IPS-15b (cell line): ENCODE measurements at regions not wholly inside any gene's neighbourhood (a gene's known extent, or its start where the extent isn't known, plus 50 kb on each side); places are given as distances from the start of the nearest gene placed in this dataset.

Experiments used
- H3K27me3 ChIP-seq: one replicate; pipeline ENCODE4 v1.6.1; 2013; ENCODE audit warnings: low read length; ENCODE audit not compliant: control insufficient read depth, insufficient read depth
- H3K36me3 ChIP-seq: one replicate; pipeline ENCODE4 v1.6.1; 2013; ENCODE audit warnings: low read length; ENCODE audit not compliant: control insufficient read depth, insufficient read depth
- H3K4me1 ChIP-seq: one replicate; pipeline ENCODE4 v1.6.1; 2013; ENCODE audit warnings: mild to moderate bottlenecking, low read length; ENCODE audit not compliant: control insufficient read depth, insufficient read depth
- H3K4me3 ChIP-seq: one replicate; pipeline ENCODE4 v1.5.1; 2013; ENCODE audit warnings: low read depth, low read length
- H3K9ac ChIP-seq: one replicate; pipeline ENCODE4 v1.6.1; 2013; ENCODE audit warnings: low read depth, mild to moderate bottlenecking, low read length
- H3K9me3 ChIP-seq: one replicate; pipeline ENCODE4 v1.6.1; 2013; ENCODE audit warnings: mild to moderate bottlenecking, low read length; ENCODE audit not compliant: control insufficient read depth, insufficient read depth

GRCh38 chr2:176601066-176601465 lies 331.8 kb downstream of the MTX2 start:
- H3K27me3 ChIP-seq: peaks cover 7% of the 10 kb centered on the region
- H3K4me3 ChIP-seq: no peak overlapping the region
- no peaks in the 10 kb centered on the region for H3K9me3 ChIP-seq
- H3K9ac ChIP-seq: no peak overlapping the region
- H3K4me1 ChIP-seq: peaks cover 13% of the 10 kb centered on the region
- H3K36me3 ChIP-seq: no peaks in the 10 kb centered on the region

- no peak overlapping the region for H3K4me3 ChIP-seq
- H3K36me3 ChIP-seq: no peaks in the 10 kb centered on the region
- no peaks in the 10 kb centered on the region for H3K27me3 ChIP-seq
- no peak overlapping the region for H3K9ac ChIP-seq
- H3K4me1 ChIP-seq: no peaks in the 10 kb centered on the region
- H3K9me3 ChIP-seq: no peaks in the 10 kb centered on the region
Measured at GRCh38 chr2:176612036-176612435, 342.8 kb downstream of the MTX2 start.

- H3K9me3 ChIP-seq: no peaks in the 10 kb centered on the region
- no peaks in the 10 kb centered on the region for H3K27me3 ChIP-seq
- H3K4me3 ChIP-seq: no peak overlapping the region
- H3K36me3 ChIP-seq: no peaks in the 10 kb centered on the region
- H3K9ac ChIP-seq: no peak overlapping the region
- H3K4me1 ChIP-seq: no peaks in the 10 kb centered on the region
Measured at GRCh38 chr2:176612736-176613135, 343.5 kb downstream of the MTX2 start.

GRCh38 chr2:176613323-176613987 lies 344.2 kb downstream of the MTX2 start:
- Histone ChIP-seq H3K4me1 (no peaks in the 10 kb centered on the region), H3K9ac (no peak overlapping the region), H3K36me3 (no peaks in the 10 kb centered on the region), H3K9me3 (no peaks in the 10 kb centered on the region), H3K27me3 (no peaks in the 10 kb centered on the region), H3K4me3 (no peak overlapping the region)

- Histone ChIP-seq H3K27me3 (no peaks in the 10 kb centered on the region), H3K9ac (no peak overlapping the region), H3K9me3 (no peaks in the 10 kb centered on the region), H3K36me3 (no peaks in the 10 kb centered on the region), H3K4me1 (no peaks in the 10 kb centered on the region), H3K4me3 (no peak overlapping the region)
Measured at GRCh38 chr2:176614049-176614448, 344.8 kb downstream of the MTX2 start.

- H3K36me3 ChIP-seq: no peaks in the 10 kb centered on the region
- no peak overlapping the region for H3K4me3 ChIP-seq
- no peaks in the 10 kb centered on the region for H3K4me1 ChIP-seq
- H3K9me3 ChIP-seq: no peaks in the 10 kb centered on the region
- no peak overlapping the region for H3K9ac ChIP-seq
- no peaks in the 10 kb centered on the region for H3K27me3 ChIP-seq
Measured at GRCh38 chr2:176614930-176615329, 345.7 kb downstream of the MTX2 start.

- no peaks in the 10 kb centered on the region for H3K9me3 ChIP-seq
- no peaks in the 10 kb centered on the region for H3K27me3 ChIP-seq
- H3K4me3 ChIP-seq: no peak overlapping the region
- no peak overlapping the region for H3K9ac ChIP-seq
- H3K4me1 ChIP-seq: no peaks in the 10 kb centered on the region
- no peaks in the 10 kb centered on the region for H3K36me3 ChIP-seq
Measured at GRCh38 chr2:176619504-176619903, 350.3 kb downstream of the MTX2 start.

- Histone ChIP-seq H3K36me3 (no peaks in the 10 kb centered on the region), H3K9me3 (no peaks in the 10 kb centered on the region), H3K4me1 (no peaks in the 10 kb centered on the region), H3K27me3 (no peaks in the 10 kb centered on the region), H3K9ac (no peak overlapping the region), H3K4me3 (no peak overlapping the region)
Measured at GRCh38 chr2:176621350-176621749, 352.1 kb downstream of the MTX2 start.

GRCh38 chr2:176622792-176623191 lies 353.6 kb downstream of the MTX2 start:
- H3K27me3 ChIP-seq: no peaks in the 10 kb centered on the region
- H3K36me3 ChIP-seq: no peaks in the 10 kb centered on the region
- H3K9me3 ChIP-seq: no peaks in the 10 kb centered on the region
- no peak overlapping the region for H3K4me3 ChIP-seq
- no peaks in the 10 kb centered on the region for H3K4me1 ChIP-seq
- no peak overlapping the region for H3K9ac ChIP-seq

- H3K9me3 ChIP-seq: no peaks in the 10 kb centered on the region
- H3K4me3 ChIP-seq: no peak overlapping the region
- H3K36me3 ChIP-seq: no peaks in the 10 kb centered on the region
- no peak overlapping the region for H3K9ac ChIP-seq
- no peaks in the 10 kb centered on the region for H3K27me3 ChIP-seq
- no peaks in the 10 kb centered on the region for H3K4me1 ChIP-seq
Measured at GRCh38 chr2:176626796-176627195, 357.6 kb downstream of the MTX2 start.

- no peaks in the 10 kb centered on the region for H3K27me3 ChIP-seq
- no peak overlapping the region for H3K4me3 ChIP-seq
- no peak overlapping the region for H3K9ac ChIP-seq
- no peaks in the 10 kb centered on the region for H3K9me3 ChIP-seq
- H3K36me3 ChIP-seq: no peaks in the 10 kb centered on the region
- H3K4me1 ChIP-seq: no peaks in the 10 kb centered on the region
Measured at GRCh38 chr2:176628438-176628837, 359.2 kb downstream of the MTX2 start.

- Histone ChIP-seq H3K4me1 (peaks cover 4% of the 10 kb centered on the region), H3K27me3 (peaks cover 38% of the 10 kb centered on the region), H3K9me3 (no peaks in the 10 kb centered on the region), H3K9ac (no peak overlapping the region), H3K4me3 (no peak overlapping the region), H3K36me3 (no peaks in the 10 kb centered on the region)
Measured at GRCh38 chr2:176633754-176634153, 364.5 kb downstream of the MTX2 start.
